DOHH2 (cell line): ENCODE measurements at regions not wholly inside any gene's neighbourhood (a gene's known extent, or its start where the extent isn't known, plus 50 kb on each side); places are given as distances from the start of the nearest gene placed in this dataset.

ENCODE experiments used
- CTCF ChIP-seq: fragments of 200-600 bp; sonication (generic); IDR thresholded peaks from one replicate; pipeline ENCODE4 v1.5.1; 2014; ENCODE audit warnings: antibody characterized with exemption, mild to moderate bottlenecking, low read depth, low read length; ENCODE audit not compliant: poor library complexity, severe bottlenecking
- EZH2phosphoT487 ChIP-seq: fragments of 200-600 bp; sonication (generic); IDR thresholded peaks from 2 replicates; pipeline ENCODE4 v1.6.1; 2017; ENCODE audit warnings: borderline replicate concordance, mild to moderate bottlenecking, antibody characterized with exemption, low read length, moderate library complexity, mixed read lengths

GRCh38 chr6:4636881-4637224, 139.4 kb upstream of the CDYL start:
- TF ChIP-seq CTCF (no peak), EZH2phosphoT487 (no peak)
